GM18511 (cell line): ENCODE measurements at regions not wholly inside any gene's neighbourhood (a gene's known extent, or its start where the extent isn't known, plus 50 kb on each side); places are given as distances from the start of the nearest gene placed in this dataset.

Experiments
- ATAC-seq: cut with Tn5 transposase; IDR thresholded peaks from one replicate; pipeline ENCODE4 v1.9.1; 2021; ENCODE audit warnings: mild to moderate bottlenecking, moderate library complexity; ENCODE audit not compliant: unreplicated experiment

GRCh38 chr7:148472406-148472805 is 118.2 kb upstream of the C7orf33 start:
- ATAC-seq = no peak

DNA sequence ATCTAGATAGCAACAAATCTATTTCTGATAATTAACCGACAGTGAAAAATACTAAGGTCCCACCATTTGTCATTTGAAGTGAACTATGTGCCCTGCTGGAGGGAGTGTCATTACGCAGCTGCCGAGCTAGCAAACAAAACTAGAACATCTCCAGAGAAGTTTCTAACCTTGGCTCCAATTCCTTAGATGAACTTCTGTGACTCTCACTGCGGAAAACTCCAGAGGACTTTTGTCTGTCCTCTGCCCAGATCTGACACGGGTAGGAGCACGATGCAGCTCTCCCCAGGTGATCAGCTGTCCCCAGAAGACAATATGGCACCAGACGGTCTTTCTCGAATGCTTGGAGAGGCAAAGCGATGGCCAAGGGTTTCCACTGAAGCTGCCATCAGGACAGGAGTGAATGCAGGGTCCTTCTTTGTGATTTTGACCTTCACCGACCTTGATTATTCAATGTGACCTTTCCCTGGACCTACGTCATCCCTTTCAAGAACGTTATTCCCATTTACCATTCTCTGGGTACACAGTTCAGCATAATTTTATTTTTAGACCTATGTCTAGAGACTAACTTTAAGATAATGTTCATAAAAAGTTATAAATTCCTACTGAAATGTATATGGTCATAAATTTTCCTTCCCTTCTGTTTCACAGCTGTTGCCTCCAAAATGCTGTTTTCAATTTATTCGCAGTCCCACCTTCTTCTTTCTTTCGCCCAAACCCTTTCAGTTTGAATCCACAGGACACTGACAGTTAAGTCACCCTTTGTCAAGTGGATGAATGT is 116.7 kb upstream of the C7orf33 start:
- no peak for ATAC-seq

GRCh38 chr7:148474481-148475025 is 116.0 kb upstream of the C7orf33 start:
- ATAC-seq = no peak

- no peak for ATAC-seq
Measured at GRCh38 chr7:148478551-148478950, 112.0 kb upstream of the C7orf33 start.

GRCh38 chr7:148480479-148481146 is 110.0 kb upstream of the C7orf33 start:
- ATAC-seq = no peak

DNA sequence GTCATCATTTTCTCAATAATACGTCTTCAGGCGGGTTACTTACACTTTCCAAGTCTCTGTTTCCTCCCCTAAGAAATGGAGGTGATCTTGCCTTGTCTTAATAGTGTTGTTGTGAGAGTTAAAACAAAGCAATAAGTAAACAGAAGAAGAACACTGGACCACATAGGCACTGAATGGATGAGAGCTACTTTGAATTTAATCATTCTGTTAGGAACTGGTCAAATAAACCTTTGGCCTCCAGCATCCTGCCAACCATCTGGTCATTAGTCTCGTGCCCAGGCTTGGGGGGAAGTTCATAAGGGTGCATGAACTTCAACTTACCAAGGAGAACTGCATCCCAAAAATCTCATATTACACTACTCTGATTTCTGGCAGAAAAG is 109.4 kb upstream of the C7orf33 start:
- no peak for ATAC-seq

- no peak for ATAC-seq
Measured at GRCh38 chr7:148481971-148482626, 108.5 kb upstream of the C7orf33 start.

- ATAC-seq = no peak
Measured at GRCh38 chr7:148483515-148484308, 106.9 kb upstream of the C7orf33 start.

- ATAC-seq = no peak
Measured at GRCh38 chr7:148484486-148484885, 106.1 kb upstream of the C7orf33 start.

DNA sequence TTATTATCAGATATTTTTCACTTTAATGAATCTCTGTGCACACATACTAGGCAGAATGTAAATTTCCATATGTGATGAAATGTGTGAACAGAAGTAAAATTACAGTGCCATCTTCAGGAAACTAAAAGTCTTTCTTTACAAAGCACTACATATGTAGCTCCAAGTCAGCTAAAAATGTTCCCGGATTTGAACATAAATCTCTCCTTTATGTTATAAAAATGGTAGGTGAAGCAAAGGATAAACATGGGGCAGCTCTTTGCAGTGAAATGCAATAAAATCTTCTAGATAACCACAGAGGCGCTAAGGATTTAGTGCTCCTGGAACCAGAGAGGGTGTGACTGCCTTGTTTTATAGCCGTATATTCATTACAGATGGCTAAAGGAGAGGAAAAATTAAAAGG is 104.9 kb upstream of the C7orf33 start:
- no peak for ATAC-seq

- no peak for ATAC-seq
Measured at GRCh38 chr7:148486937-148487336, 103.6 kb upstream of the C7orf33 start.

DNA sequence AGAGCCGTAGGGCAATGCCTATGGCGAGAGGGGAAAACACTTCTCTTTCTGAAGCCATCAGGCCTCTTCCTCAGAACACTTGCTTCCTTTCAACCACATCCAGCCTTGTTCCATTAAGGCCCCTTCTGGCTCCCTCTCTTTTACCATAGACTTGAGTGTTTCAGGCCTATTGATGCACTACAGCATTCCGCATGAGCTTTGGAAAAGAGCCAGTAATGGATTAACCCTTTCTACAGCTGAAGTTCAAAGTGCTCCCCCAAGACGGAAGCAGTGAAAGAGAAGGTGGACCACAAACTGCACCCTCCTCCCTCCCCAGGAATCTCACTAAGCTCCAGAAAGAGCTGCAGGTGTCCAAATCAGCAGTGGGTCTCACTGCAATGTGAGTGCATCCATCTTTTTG is 102.7 kb upstream of the C7orf33 start:
- no peak for ATAC-seq

DNA sequence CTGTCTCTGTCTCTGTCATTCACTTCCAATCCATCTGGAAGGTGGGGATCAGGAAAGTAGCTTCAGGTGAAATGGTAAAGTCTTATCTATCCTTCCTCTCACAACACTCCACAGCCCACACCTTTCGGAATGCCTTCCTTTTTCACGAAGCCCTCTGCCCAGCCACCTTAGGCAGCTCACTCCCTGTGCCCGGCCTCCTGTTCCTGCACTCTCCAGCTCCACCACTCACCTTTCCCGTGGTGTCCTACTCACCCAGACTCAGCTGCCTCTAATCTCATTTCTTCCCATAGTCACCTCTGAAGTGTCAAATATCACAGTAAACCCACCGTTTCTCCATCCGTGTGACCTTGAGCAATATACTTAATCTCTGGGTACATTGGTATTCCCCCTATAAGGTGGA is 100.9 kb upstream of the C7orf33 start:
- ATAC-seq = no peak

DNA sequence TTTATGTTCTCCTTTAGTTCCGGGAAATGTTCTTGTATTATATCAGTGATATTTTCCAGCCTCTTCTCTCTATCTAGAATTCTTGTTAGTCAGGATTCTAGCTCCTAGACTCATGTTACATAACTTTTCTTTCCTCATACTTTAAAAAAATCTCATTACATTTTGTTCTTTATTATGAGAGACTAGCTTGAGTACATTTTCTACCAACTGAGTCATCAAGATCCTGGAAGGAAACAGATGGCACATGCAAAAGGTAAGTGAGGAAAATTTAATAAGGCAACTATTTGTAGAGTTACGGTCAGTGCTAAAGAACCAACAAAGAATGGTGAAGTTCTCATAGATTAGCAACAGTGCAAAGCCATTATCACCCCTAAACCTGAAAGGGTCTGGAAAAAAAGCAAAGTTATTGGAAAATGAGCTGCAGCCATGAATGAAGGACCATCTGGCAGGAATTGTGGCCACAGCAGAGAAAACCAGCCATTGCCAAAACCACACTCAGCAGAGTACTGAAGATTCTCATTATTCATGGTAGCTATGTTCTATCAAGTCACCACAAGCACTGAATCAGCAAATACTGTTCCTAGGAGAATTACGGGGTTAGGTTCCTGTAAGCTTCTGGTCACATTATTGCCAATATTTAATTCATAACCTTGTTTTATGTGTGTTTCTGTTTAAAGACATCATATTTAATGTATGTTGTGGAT is 98.3 kb upstream of the C7orf33 start:
- ATAC-seq = no peak

GRCh38 chr7:148495605-148496004 is 95.0 kb upstream of the C7orf33 start:
- ATAC-seq = no peak

DNA sequence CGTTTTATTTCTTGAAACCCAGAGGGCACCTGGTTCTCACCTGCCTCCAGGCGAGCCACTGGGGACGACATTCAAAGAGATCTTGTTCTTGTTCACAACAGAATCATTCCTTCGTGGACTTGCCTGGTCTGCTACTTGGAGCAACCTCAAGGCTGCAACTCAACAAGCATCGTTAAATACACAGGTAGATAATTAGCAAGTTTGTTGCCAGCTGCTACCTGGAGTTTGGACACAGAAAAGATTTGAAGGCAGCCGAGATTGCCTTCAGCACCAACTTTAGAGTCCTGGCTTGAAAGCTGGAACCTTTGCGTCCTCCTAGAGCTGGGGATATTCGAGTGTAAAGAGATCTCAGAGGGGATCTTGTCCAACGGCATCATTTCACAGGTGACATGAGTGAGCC is 89.6 kb upstream of the C7orf33 start:
- ATAC-seq = no peak

DNA sequence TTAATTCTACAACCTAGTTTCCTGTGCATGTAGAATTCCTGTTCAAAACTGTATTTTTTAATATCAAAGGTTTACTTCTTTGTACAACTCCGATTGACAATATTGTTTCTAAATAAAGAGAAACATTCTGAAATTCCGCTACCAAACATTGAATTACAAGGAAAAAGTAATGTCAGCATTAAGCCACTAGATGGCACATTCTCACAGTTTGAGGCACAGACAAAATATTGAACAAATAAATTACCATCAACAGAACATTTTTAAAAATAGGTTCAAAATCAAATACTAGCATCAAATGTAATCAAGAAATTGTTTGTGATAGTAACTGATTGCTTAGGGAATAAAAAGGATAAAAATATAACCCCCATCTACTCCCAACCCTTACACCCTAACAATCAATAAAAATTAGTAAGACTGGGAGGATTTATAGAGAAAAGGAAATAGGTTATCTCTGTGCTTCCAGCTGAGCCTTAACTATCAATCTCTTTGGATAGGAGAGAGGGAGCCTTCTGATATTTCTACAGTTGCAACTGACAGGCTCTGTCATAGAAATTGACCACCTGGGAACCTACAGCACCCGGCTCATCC is 86.6 kb upstream of the C7orf33 start:
- no peak for ATAC-seq

GRCh38 chr7:148505645-148506375 is 84.8 kb upstream of the C7orf33 start:
- no peak for ATAC-seq

- peak; percentile 98 for ATAC-seq
Measured at GRCh38 chr7:148507064-148507573, 83.4 kb upstream of the C7orf33 start.
